ENCODE measurements at regions not wholly inside any gene's neighbourhood (a gene's known extent, or its start where the extent isn't known, plus 50 kb on each side); places are given as distances from the start of the nearest gene placed in this dataset.
"Not testable (repeated sequence)": the region's sequence is repeated elsewhere in the genome, so short reads cannot be mapped to it uniquely, and the experiment has no call there.

- DNase-seq: not testable (repeated sequence)
Measured at GRCh38 chr9:87049929-87050608, 102.8 kb upstream of the GAS1 start.

- no peak for DNase-seq
Measured at GRCh38 chr9:87054999-87055686, 107.8 kb upstream of the GAS1 start.

- no peak for DNase-seq
Measured at GRCh38 chr9:87059772-87060171, 112.5 kb upstream of the GAS1 start.

GRCh38 chr9:87062746-87063145 is 115.4 kb upstream of the GAS1 start:
- no peak for DNase-seq

- no peak for DNase-seq
Measured at GRCh38 chr9:87063246-87063645, 115.9 kb upstream of the GAS1 start.

GRCh38 chr9:87063871-87064270 is 116.6 kb upstream of the GAS1 start:
- DNase-seq: no peak

GRCh38 chr9:87064311-87064710 is 117.0 kb upstream of the GAS1 start:
- DNase-seq: no peak

GRCh38 chr9:87065981-87066380 is 118.7 kb upstream of the GAS1 start:
- DNase-seq: no peak

GRCh38 chr9:87067426-87067825 is 120.1 kb upstream of the GAS1 start:
- DNase-seq: no peak

GRCh38 chr9:87068177-87068840 is 121.0 kb upstream of the GAS1 start:
- no peak for DNase-seq

- DNase-seq: no peak
Measured at GRCh38 chr9:87069690-87070089, 122.4 kb upstream of the GAS1 start.

GRCh38 chr9:87070336-87070735 is 123.0 kb upstream of the GAS1 start:
- DNase-seq: no peak

GRCh38 chr9:87071473-87071872 is 124.2 kb upstream of the GAS1 start:
- DNase-seq: no peak

- DNase-seq: no peak
Measured at GRCh38 chr9:87073692-87074091, 126.4 kb upstream of the GAS1 start.

- no peak for DNase-seq
Measured at GRCh38 chr9:87075537-87075936, 128.2 kb upstream of the GAS1 start.

GRCh38 chr9:87076825-87077224 is 129.5 kb upstream of the GAS1 start:
- DNase-seq: no peak

- no peak for DNase-seq
Measured at GRCh38 chr9:87077986-87078385, 130.7 kb upstream of the GAS1 start.

GRCh38 chr9:87080512-87081264 is 133.4 kb upstream of the GAS1 start:
- peak; percentile 7 for DNase-seq

GRCh38 chr9:87081503-87081902 is 134.2 kb upstream of the GAS1 start:
- DNase-seq: no peak

GRCh38 chr9:87083986-87084385 is 136.7 kb upstream of the GAS1 start:
- DNase-seq: no peak

GRCh38 chr9:87084407-87084806 is 137.1 kb upstream of the GAS1 start:
- DNase-seq: no peak

GRCh38 chr9:87085073-87085472 is 137.8 kb upstream of the GAS1 start:
- DNase-seq: no peak

- DNase-seq: no peak
Measured at GRCh38 chr9:87085521-87085920, 138.2 kb upstream of the GAS1 start.

Measured in hematopoietic multipotent progenitor cell treated with erythropoietin and hydrocortisone succinate and interleukin-3 and kit ligand, for 4 days (in vitro differentiated cells).